Esophagus squamous epithelium (tissue), 5 donors: ENCODE measurements at regions not wholly inside any gene's neighbourhood (a gene's known extent, or its start where the extent isn't known, plus 50 kb on each side); places are given as distances from the start of the nearest gene placed in this dataset.

ENCODE experiments used
- DNase-seq: peaks from one replicate; lab custom pipeline; 2025; lab: John Stamatoyannopoulos, UW
- H3K27ac ChIP-seq, 4 donors: fragments of 200-600 bp; sonication (generic); one replicate each; pipeline ENCODE4 v1.5.1; 2016 to 2019; ENCODE audit warnings: mild to moderate bottlenecking in 1 of 4
- H3K27me3 ChIP-seq, 4 donors: fragments of 200-600 bp; sonication (generic); 1 replicate in 3 of 4; 2 replicates in 1 of 4; pipeline versions ENCODE4 v1.5.1 to v1.6.0; 2017 to 2021; ENCODE audit warnings: antibody characterized with exemption in 1 of 4
- H3K36me3 ChIP-seq, 3 donors: fragments of 200-600 bp; sonication (generic); one replicate each; pipeline ENCODE4 v1.5.1; 2016 to 2019
- H3K4me1 ChIP-seq, 3 donors: fragments of 200-600 bp; sonication (generic); one replicate each; pipeline ENCODE4 v1.5.1; 2017 to 2019
- H3K4me3 ChIP-seq, 4 donors: fragments of 200-600 bp; sonication (generic); 1 replicate in 3 of 4; 2 replicates in 1 of 4; pipeline ENCODE4 v1.5.1; 2016 to 2019; ENCODE audit warnings: mild to moderate bottlenecking in 2 of 4, moderate library complexity in 1 of 4
- H3K9me3 ChIP-seq, 3 donors: fragments of 200-600 bp; sonication (generic); one replicate each; pipeline ENCODE4 v1.5.1; 2016 to 2019
- POLR2A ChIP-seq, 4 donors: fragments of 450-650 bp; IDR thresholded peaks; one replicate each; pipeline ENCODE4 v1.6.1; 2017; ENCODE audit warnings: antibody characterized with exemption in 4 of 4, mild to moderate bottlenecking in 4 of 4, moderate library complexity in 3 of 4
- WGBS, 2 donors: methylation state at CpG; one replicate each; pipeline ENCODE4 v1.1.5; 2018; 5-methylcytosine and 5-hydroxymethylcytosine counted together
- intact Hi-C: fragments of 100-400 bp; cut with DNase I; formaldehyde crosslinking; loops from one replicate; pipeline ENCODE4 v1.15.0; 2022
- TF ChIP-seq, protein P1 (sequence below), 6 experiments: fragments of 450-650 bp in 4 of 6; fragments of 200-600 bp in 2 of 6; sonication (generic) in 2 of 6; IDR thresholded peaks; one replicate each; pipeline ENCODE4 v1.5.1; 2016 to 2019; ENCODE audit warnings: antibody characterized with exemption in 6 of 6, mild to moderate bottlenecking in 4 of 6, moderate library complexity in 4 of 6
- donor health status: DM: yes; HTN: yes; CAD: no.

DNA sequence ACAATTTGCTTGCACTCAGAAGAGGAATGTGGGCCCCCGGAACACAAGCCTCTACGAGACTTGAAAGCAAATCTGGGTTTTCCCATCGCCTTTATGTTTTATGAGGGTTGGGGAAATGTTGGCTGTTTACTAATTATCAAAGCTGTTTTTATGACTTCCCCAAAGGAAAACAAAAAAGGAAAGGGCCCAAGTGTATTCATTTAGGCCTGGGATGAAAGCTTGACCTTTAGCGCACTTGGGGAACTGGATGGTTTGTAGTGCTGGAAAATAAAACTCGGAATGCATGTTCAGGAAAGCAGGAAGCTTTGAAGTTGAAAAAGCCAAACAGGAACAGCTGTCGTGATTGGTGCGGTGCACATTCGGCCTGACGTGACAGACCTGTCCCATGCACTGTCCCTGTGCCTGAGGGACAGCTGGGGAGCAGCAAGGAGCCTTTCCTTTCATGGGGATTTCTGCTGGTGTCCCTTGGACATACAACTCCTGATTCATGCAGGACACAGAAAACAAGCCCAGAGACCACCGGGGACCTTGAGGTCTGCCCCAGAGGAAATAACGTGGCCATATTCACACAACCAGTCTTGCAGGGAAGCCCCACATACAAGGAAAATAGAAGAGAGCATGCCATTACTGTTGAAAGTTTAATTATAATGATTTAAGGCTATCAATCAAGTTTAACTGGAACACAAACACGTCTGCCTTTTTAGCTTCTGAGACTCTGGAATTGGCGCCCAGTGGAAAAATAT is 169.7 kb upstream of the APCDD1 start:
- no peaks in the 10 kb centered on the region for H3K27me3 ChIP-seq
- no peak for DNase-seq
- 53 to 72% methylated on average over 13 of the region's 13 CpGs for WGBS, 2 donors
- intact Hi-C loops = no loop called here
- peaks cover 0 to 6% (median 0%) of the 10 kb centered on the region in 3 donors for H3K9me3 ChIP-seq
- H3K27ac ChIP-seq = peak overlapping the region in 2 of 4 donors; percentile 39 to 57
- no peak overlapping the region for H3K4me3 ChIP-seq
- TF ChIP-seq, protein P1, sequence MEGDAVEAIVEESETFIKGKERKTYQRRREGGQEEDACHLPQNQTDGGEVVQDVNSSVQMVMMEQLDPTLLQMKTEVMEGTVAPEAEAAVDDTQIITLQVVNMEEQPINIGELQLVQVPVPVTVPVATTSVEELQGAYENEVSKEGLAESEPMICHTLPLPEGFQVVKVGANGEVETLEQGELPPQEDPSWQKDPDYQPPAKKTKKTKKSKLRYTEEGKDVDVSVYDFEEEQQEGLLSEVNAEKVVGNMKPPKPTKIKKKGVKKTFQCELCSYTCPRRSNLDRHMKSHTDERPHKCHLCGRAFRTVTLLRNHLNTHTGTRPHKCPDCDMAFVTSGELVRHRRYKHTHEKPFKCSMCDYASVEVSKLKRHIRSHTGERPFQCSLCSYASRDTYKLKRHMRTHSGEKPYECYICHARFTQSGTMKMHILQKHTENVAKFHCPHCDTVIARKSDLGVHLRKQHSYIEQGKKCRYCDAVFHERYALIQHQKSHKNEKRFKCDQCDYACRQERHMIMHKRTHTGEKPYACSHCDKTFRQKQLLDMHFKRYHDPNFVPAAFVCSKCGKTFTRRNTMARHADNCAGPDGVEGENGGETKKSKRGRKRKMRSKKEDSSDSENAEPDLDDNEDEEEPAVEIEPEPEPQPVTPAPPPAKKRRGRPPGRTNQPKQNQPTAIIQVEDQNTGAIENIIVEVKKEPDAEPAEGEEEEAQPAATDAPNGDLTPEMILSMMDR (IDR thresholded peaks at IDR 0.05) = no peak
- TF ChIP-seq POLR2A (IDR thresholded peaks at IDR 0.05) = no peak
- H3K4me1 ChIP-seq = peaks cover 0 to 20% (median 7%) of the 10 kb centered on the region in 3 donors
- H3K36me3 ChIP-seq = no peaks in the 10 kb centered on the region

DNA sequence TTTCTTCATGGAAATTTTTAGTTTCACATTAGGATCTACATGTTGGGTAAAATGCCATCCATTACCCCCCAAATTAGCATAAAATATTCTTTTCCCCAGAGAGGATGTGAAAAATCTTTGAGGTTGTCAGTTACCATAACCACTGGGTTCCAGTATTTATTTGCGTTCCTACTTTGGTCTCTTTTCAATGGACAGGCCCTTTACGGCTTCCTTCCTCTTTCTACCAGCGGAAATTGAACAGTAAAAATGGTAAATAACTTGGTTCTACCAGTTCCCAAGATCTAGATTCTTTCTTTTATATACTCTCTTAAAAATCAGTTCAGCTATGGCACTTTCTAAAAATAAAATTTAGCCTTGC is 169.2 kb upstream of the APCDD1 start:
- intact Hi-C loops = no loop called here
- H3K36me3 ChIP-seq = no peaks in the 10 kb centered on the region
- H3K4me1 ChIP-seq = peaks cover 0 to 20% (median 7%) of the 10 kb centered on the region in 3 donors
- H3K27me3 ChIP-seq = no peaks in the 10 kb centered on the region
- H3K27ac ChIP-seq = peak overlapping the region in 1 of 4 donors; percentile 57
- no peak for DNase-seq
- TF ChIP-seq, protein P1 (IDR thresholded peaks at IDR 0.05) = no peak
- no peak for TF ChIP-seq POLR2A (IDR thresholded peaks at IDR 0.05)
- WGBS, 2 donors = 58 to 79% methylated on average over 3 of the region's 3 CpGs
- no peak overlapping the region for H3K4me3 ChIP-seq
- peaks cover 0 to 6% (median 0%) of the 10 kb centered on the region in 3 donors for H3K9me3 ChIP-seq

DNA sequence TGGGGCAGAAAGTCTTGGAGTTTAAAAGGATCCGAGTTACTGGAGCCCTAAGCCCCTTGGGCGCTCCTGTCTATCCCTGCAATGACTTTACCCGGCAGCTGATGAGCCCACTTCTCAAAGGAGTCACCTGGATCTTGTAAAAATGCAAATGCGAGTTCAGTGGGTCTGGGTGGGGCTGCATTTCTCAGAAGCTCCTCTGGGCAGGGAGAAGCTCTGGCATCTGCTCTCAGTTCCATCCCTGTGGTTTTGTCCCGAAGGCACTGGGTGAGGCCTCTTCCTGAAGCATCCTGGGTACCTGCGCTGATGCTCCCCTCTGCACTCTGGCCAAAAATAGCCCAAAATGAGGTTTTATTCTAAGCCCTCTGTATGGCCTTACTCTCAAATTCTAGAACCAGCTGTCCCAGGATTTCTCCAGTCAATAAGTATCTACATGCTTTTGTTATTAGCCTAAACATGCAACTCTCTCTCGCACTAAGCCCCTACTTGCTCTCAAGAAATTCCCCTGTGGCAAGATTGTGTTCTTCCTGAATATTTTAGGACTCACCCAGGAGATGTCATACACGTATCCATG is 167.8 kb upstream of the APCDD1 start:
- no peaks in the 10 kb centered on the region for H3K27me3 ChIP-seq
- H3K27ac ChIP-seq = peak overlapping the region in 1 of 4 donors; percentile 4
- no peaks in the 10 kb centered on the region for H3K36me3 ChIP-seq
- H3K4me3 ChIP-seq = no peak overlapping the region
- no peak for DNase-seq
- 33 to 41% methylated on average over 8 of the region's 8 CpGs for WGBS, 2 donors
- TF ChIP-seq, protein P1 (IDR thresholded peaks at IDR 0.05) = no peak
- TF ChIP-seq POLR2A (IDR thresholded peaks at IDR 0.05) = no peak
- intact Hi-C loops = no loop called here
- peaks cover 0 to 24% (median 7%) of the 10 kb centered on the region in 3 donors for H3K4me1 ChIP-seq
- peaks cover 0 to 6% (median 0%) of the 10 kb centered on the region in 3 donors for H3K9me3 ChIP-seq

DNA sequence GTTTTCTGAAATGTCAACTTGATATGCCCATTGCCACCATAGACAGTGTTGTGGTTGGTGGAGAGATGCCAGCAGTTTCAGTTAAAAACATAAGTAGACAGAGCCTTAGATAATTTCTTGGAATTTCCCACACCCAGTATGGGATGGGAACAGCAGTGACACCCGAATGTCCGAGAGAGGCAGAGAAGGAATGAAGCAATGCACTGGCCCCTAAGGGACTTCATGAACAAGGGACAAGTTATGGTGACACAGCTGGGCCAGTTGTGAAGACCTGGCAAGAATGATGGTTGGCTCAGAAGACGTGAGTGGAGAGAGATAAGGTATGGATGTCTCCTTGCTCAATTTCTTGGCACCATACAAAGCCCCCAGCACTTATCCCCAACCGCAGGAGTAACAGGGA is 165.2 kb upstream of the APCDD1 start:
- no peak overlapping the region for H3K27ac ChIP-seq
- 81 to 95% methylated on average over 4 of the region's 4 CpGs for WGBS, 2 donors
- intact Hi-C loops = no loop called here
- no peak for TF ChIP-seq POLR2A (IDR thresholded peaks at IDR 0.05)
- TF ChIP-seq, protein P1 (IDR thresholded peaks at IDR 0.05) = no peak
- H3K9me3 ChIP-seq = peaks cover 0 to 6% (median 0%) of the 10 kb centered on the region in 3 donors
- no peaks in the 10 kb centered on the region for H3K36me3 ChIP-seq
- no peaks in the 10 kb centered on the region for H3K27me3 ChIP-seq
- no peak overlapping the region for H3K4me3 ChIP-seq
- DNase-seq = no peak
- peaks cover 0 to 36% (median 6%) of the 10 kb centered on the region in 3 donors for H3K4me1 ChIP-seq

DNA sequence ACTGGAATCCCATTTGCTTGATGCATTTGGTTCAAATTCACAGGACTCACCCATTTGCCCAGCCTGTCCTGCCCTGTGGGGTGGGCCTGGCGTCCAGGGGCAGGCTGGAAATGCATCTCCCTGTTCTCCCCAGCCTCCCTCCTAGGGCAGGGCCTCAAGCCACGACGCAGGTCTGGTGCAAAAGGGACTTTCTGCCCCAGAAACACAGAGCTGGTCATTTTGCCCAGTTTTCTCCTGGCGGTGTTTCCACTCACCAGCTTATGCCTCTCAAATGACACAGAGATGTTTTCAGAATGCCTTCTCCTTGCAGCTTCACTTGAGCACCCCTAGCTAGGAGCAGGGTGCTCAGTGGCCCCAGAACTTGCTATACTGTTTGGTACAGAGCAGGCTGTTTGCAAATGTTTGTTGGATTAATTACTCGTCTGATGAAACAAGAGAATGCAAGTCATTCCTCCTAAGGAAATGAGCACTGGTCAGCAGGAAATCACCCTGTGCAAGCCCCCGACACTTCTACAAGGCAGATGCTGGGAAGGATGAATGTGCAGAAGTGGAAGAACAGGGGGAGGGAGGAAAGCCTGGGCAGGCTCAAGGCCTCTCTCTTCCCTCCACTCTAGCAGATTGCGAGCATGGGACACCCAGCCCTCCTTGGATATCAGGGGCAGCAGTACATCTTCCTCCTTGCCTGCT is 164.3 kb upstream of the APCDD1 start:
- Histone ChIP-seq H3K9me3 (peaks cover 0 to 6% (median 0%) of the 10 kb centered on the region in 3 donors), H3K4me1 (peaks cover 0 to 36% (median 0%) of the 10 kb centered on the region in 3 donors), H3K4me3 (no peak overlapping the region), H3K36me3 (no peaks in the 10 kb centered on the region), H3K27ac (peak overlapping the region in 2 of 4 donors; percentile 63 to 65), H3K27me3 (no peaks in the 10 kb centered on the region)
- no peak for TF ChIP-seq POLR2A (IDR thresholded peaks at IDR 0.05)
- TF ChIP-seq, protein P1 (IDR thresholded peaks at IDR 0.05) = no peak
- DNase-seq = no peak
- intact Hi-C loops = no loop called here
- WGBS, 2 donors = 59 to 61% methylated on average over 3 to 5 of the region's 7 CpGs
